ENCODE measurements at regions not wholly inside any gene's neighbourhood (a gene's known extent, or its start where the extent isn't known, plus 50 kb on each side); places are given as distances from the start of the nearest gene placed in this dataset.

- no peak for TF ChIP-seq POLR2A (IDR thresholded peaks at IDR 0.05)
- TF ChIP-seq, protein P1, sequence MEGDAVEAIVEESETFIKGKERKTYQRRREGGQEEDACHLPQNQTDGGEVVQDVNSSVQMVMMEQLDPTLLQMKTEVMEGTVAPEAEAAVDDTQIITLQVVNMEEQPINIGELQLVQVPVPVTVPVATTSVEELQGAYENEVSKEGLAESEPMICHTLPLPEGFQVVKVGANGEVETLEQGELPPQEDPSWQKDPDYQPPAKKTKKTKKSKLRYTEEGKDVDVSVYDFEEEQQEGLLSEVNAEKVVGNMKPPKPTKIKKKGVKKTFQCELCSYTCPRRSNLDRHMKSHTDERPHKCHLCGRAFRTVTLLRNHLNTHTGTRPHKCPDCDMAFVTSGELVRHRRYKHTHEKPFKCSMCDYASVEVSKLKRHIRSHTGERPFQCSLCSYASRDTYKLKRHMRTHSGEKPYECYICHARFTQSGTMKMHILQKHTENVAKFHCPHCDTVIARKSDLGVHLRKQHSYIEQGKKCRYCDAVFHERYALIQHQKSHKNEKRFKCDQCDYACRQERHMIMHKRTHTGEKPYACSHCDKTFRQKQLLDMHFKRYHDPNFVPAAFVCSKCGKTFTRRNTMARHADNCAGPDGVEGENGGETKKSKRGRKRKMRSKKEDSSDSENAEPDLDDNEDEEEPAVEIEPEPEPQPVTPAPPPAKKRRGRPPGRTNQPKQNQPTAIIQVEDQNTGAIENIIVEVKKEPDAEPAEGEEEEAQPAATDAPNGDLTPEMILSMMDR (IDR thresholded peaks at IDR 0.05), result no peak
- TF ChIP-seq EP300 (IDR thresholded peaks at IDR 0.05; ENCODE audit: low read depth), result no peak
Observed at GRCh38 chr4:45778514-45778913, 345.3 kb downstream of the GABRG1 start.
